Fibroblast of lung (primary cell): ENCODE measurements at regions not wholly inside any gene's neighbourhood (a gene's known extent, or its start where the extent isn't known, plus 50 kb on each side); places are given as distances from the start of the nearest gene placed in this dataset.

ENCODE experiments used
- DNase-seq, 2 donors: peaks; one replicate each; pipeline versions ENCODE4 v3.0.0 to v3.0.0-alpha.2; 2010; ENCODE audit warnings: low read depth in 2 of 2
- H2AFZ ChIP-seq: 2 replicates; pipeline ENCODE4 v1.5.1; 2012; ENCODE audit warnings: low read length, control low read depth, inconsistent platforms
- H3K27ac ChIP-seq: 2 replicates; pipeline ENCODE4 v1.5.1; 2011; ENCODE audit warnings: low read length, control low read depth; ENCODE audit not compliant: insufficient read depth
- H3K27me3 ChIP-seq: 2 replicates; pipeline ENCODE4 v1.5.1; 2011; ENCODE audit warnings: mild to moderate bottlenecking, low read length; ENCODE audit not compliant: control insufficient read depth, insufficient read depth
- H3K36me3 ChIP-seq: 2 replicates; pipeline ENCODE4 v1.5.1; 2011; ENCODE audit warnings: low read length; ENCODE audit not compliant: control insufficient read depth, insufficient read depth
- H3K4me1 ChIP-seq: 2 replicates; pipeline ENCODE4 v1.5.1; 2011; ENCODE audit warnings: low read length; ENCODE audit not compliant: control insufficient read depth, insufficient read depth; ENCODE audit errors: extremely low read depth
- H3K4me2 ChIP-seq: 2 replicates; pipeline ENCODE4 v1.5.1; 2011; ENCODE audit warnings: low read length, control low read depth; ENCODE audit not compliant: insufficient read depth; ENCODE audit errors: extremely low read depth
- H3K4me3 ChIP-seq, 4 experiments: fragments of 200-600 bp in 1 of 4; sonication (generic) in 1 of 4; replicated peaks in 1 of 4; 2 replicates each; pipeline ENCODE4 v1.5.1; 2011 to 2016; ENCODE audit warnings: low read length in 4 of 4, low read depth in 3 of 4, mild to moderate bottlenecking in 3 of 4, control low read depth in 2 of 4, inconsistent platforms in 1 of 4, mixed read lengths in 1 of 4; ENCODE audit not compliant: insufficient read depth in 1 of 4; ENCODE audit errors: control extremely low read depth in 1 of 4
- H3K79me2 ChIP-seq: 2 replicates; pipeline ENCODE4 v1.5.1; 2012; ENCODE audit warnings: mild to moderate bottlenecking, low read length, inconsistent platforms; ENCODE audit not compliant: control insufficient read depth, insufficient read depth
- H3K9ac ChIP-seq: 2 replicates; pipeline ENCODE4 v1.5.1; 2011; ENCODE audit warnings: mild to moderate bottlenecking, low read length, control low read depth; ENCODE audit not compliant: insufficient read depth
- H3K9me3 ChIP-seq: 2 replicates; pipeline ENCODE4 v1.5.1; 2012; ENCODE audit warnings: low read depth, low read length; ENCODE audit not compliant: control insufficient read depth, insufficient read depth
- H4K20me1 ChIP-seq: 2 replicates; pipeline ENCODE4 v1.5.1; 2011; ENCODE audit warnings: low read length; ENCODE audit not compliant: control insufficient read depth, insufficient read depth; ENCODE audit errors: extremely low read depth
- CTCF ChIP-seq, 2 donors: IDR thresholded peaks in 1 of 2; conservative IDR thresholded peaks in 1 of 2; 1 replicate in 1 of 2; 2 replicates in 1 of 2; pipeline ENCODE4 v1.5.1; 2011 to 2012; ENCODE audit warnings: low read length in 2 of 2, control low read depth in 1 of 2, inconsistent platforms in 1 of 2, low read depth in 1 of 2, mild to moderate bottlenecking in 1 of 2
- EZH2 ChIP-seq: IDR thresholded peaks from 2 replicates; pipeline ENCODE4 v1.5.1; 2012; ENCODE audit warnings: low read length, control low read depth, mild to moderate bottlenecking; ENCODE audit errors: missing control alignments

- Histone ChIP-seq H2AFZ (no peak overlapping the region), H3K36me3 (no peaks in the 10 kb centered on the region), H3K4me1 (no peaks in the 10 kb centered on the region), H3K27ac (no peak overlapping the region), H3K27me3 (no peaks in the 10 kb centered on the region), H3K79me2 (no peaks in the 10 kb centered on the region), H3K9ac (no peak overlapping the region), H3K4me2 (no peak overlapping the region), H3K4me3 (no peak overlapping the region), H3K9me3 (no peaks in the 10 kb centered on the region), H4K20me1 (no peaks in the 10 kb centered on the region)
- DNase-seq = no peak
- TF ChIP-seq EZH2 (no peak), CTCF (conservative IDR thresholded peaks at IDR 0.05 in 1 of 2, IDR thresholded peaks at IDR 0.05 in 1 of 2; ENCODE audit: low read depth in 1 of 2, low read length in 2 of 2) (no peak)
Observed at GRCh38 chr1:22228505-22228911, 85.6 kb upstream of the WNT4 start.

- no peak overlapping the region for H3K27ac ChIP-seq
- no peaks in the 10 kb centered on the region for H3K79me2 ChIP-seq
- no peak overlapping the region for H3K4me2 ChIP-seq
- no peaks in the 10 kb centered on the region for H3K4me1 ChIP-seq
- no peak overlapping the region for H2AFZ ChIP-seq
- no peaks in the 10 kb centered on the region for H3K27me3 ChIP-seq
- no peaks in the 10 kb centered on the region for H4K20me1 ChIP-seq
- no peaks in the 10 kb centered on the region for H3K36me3 ChIP-seq
- peak in 1 of 2 donors; percentile 43 for DNase-seq
- no peak for TF ChIP-seq CTCF (conservative IDR thresholded peaks at IDR 0.05 in 1 of 2, IDR thresholded peaks at IDR 0.05 in 1 of 2; ENCODE audit: low read depth in 1 of 2, low read length in 2 of 2)
- no peak for TF ChIP-seq EZH2
- no peaks in the 10 kb centered on the region for H3K9me3 ChIP-seq
- no peak overlapping the region for H3K9ac ChIP-seq
- no peak overlapping the region for H3K4me3 ChIP-seq
Observed at GRCh38 chr1:22229379-22229778, 86.5 kb upstream of the WNT4 start.

GRCh38 chr1:22231068-22231593 is 88.2 kb upstream of the WNT4 start:
- Histone ChIP-seq H3K27me3 (no peaks in the 10 kb centered on the region), H3K4me1 (no peaks in the 10 kb centered on the region), H3K36me3 (no peaks in the 10 kb centered on the region), H3K27ac (no peak overlapping the region), H3K4me3 (no peak overlapping the region), H3K79me2 (no peaks in the 10 kb centered on the region), H3K9me3 (no peaks in the 10 kb centered on the region), H3K9ac (no peak overlapping the region), H2AFZ (no peak overlapping the region), H4K20me1 (no peaks in the 10 kb centered on the region), H3K4me2 (no peak overlapping the region)
- DNase-seq = no peak
- no peak for TF ChIP-seq CTCF (conservative IDR thresholded peaks at IDR 0.05 in 1 of 2, IDR thresholded peaks at IDR 0.05 in 1 of 2; ENCODE audit: low read depth in 1 of 2, low read length in 2 of 2)
- no peak for TF ChIP-seq EZH2
